Ovary (tissue), 7 donors: ENCODE measurements at regions not wholly inside any gene's neighbourhood (a gene's known extent, or its start where the extent isn't known, plus 50 kb on each side); places are given as distances from the start of the nearest gene placed in this dataset.
"Not testable (repeated sequence)": the region's sequence is repeated elsewhere in the genome, so short reads cannot be mapped to it uniquely, and the experiment has no call there.

Experiments
- DNase-seq, 5 donors: peaks; one replicate each; pipeline ENCODE4 v3.0.0-alpha.2; 2019 to 2020
- H3K27ac ChIP-seq, 2 donors: fragments of 200-600 bp; one replicate each; pipeline versions ENCODE4 v1.5.1 to v1.8.0; 2019 to 2022
- H3K27me3 ChIP-seq: fragments of 200-600 bp; one replicate; pipeline ENCODE4 v1.8.0; 2022
- H3K36me3 ChIP-seq: fragments of 200-600 bp; sonication (generic); one replicate; pipeline ENCODE4 v1.5.1; 2019
- H3K4me1 ChIP-seq: one replicate; pipeline ENCODE4 v1.8.1; 2013; ENCODE audit warnings: mild to moderate bottlenecking, moderate library complexity; ENCODE audit not compliant: insufficient read depth
- H3K4me3 ChIP-seq: fragments of 200-600 bp; sonication (generic); one replicate; pipeline ENCODE4 v1.5.1; 2017
- H3K9me3 ChIP-seq, 2 donors: fragments of 200-600 bp in 1 of 2; sonication (generic) in 1 of 2; one replicate each; pipeline versions ENCODE4 v1.5.1 to v1.8.1; 2013 to 2019; ENCODE audit warnings: mild to moderate bottlenecking in 1 of 2, moderate library complexity in 1 of 2
- CTCF ChIP-seq, 3 donors: fragments of 450-650 bp in 2 of 3; fragments of 200-600 bp in 1 of 3; IDR thresholded peaks; one replicate each; pipeline versions ENCODE4 v1.5.1 to v1.8.0; 2016 to 2022; ENCODE audit warnings: antibody characterized with exemption in 3 of 3, mild to moderate bottlenecking in 1 of 3
- EP300 ChIP-seq: sonication (generic); formaldehyde crosslinking; IDR thresholded peaks from one replicate; pipeline ENCODE4 v1.6.1; 2017; ENCODE audit warnings: antibody characterized with exemption
- POLR2A ChIP-seq: fragments of 450-650 bp; IDR thresholded peaks from one replicate; pipeline ENCODE4 v1.6.1; 2017; ENCODE audit warnings: antibody characterized with exemption, mild to moderate bottlenecking, moderate library complexity
- WGBS, 3 donors: extraction: QIAGEN DNeasy Blood & Tissue Kit in 1 of 3; methylation state at CpG; one replicate each; pipeline versions ENCODE4 v1.1.5 to v1.1.7; 2013 to 2017; 5-methylcytosine and 5-hydroxymethylcytosine counted together
- intact Hi-C, 4 donors: fragments of 100-400 bp; cut with DNase I; formaldehyde crosslinking; loops; one replicate each; pipeline versions ENCODE4 v1.11.0 to v1.15.1; 2022 to 2023
- donor health status: DM: no; HTN: no; CAD: no; lungs with moderate emphysema.
- donor health status: DM: no; HTN: no; CAD: no.
- donor health status: Bipolar disorder and iron deficiency.
- donor health status: DM: no; HTN: no; CAD: no.
- donor health status: DM: yes; HTN: yes; CAD: no.

- no peak overlapping the region for H3K4me3 ChIP-seq
- H3K9me3 ChIP-seq: no peaks in the 10 kb centered on the region
- intact Hi-C loops: no loop called here
- H3K36me3 ChIP-seq: no peaks in the 10 kb centered on the region
- no peak for DNase-seq
- no peak for TF ChIP-seq EP300
- no peak for TF ChIP-seq POLR2A
- no peak for TF ChIP-seq CTCF (IDR thresholded peaks at IDR 0.05)
- H3K4me1 ChIP-seq: no peaks in the 10 kb centered on the region
- 77 to 78% (median 77%) methylated on average over 1 of the region's 1 CpG for WGBS, 3 donors
- H3K27me3 ChIP-seq: no peaks in the 10 kb centered on the region
- no peak overlapping the region for H3K27ac ChIP-seq
These were observed 458.3 kb upstream of the BRINP3 start for GRCh38 chr1:190935925-190936324.

- no peaks in the 10 kb centered on the region for H3K36me3 ChIP-seq
- WGBS, 3 donors: 80 to 91% (median 90%) methylated on average over 1 of the region's 1 CpG
- no peaks in the 10 kb centered on the region for H3K9me3 ChIP-seq
- TF ChIP-seq POLR2A (no peak), EP300 (no peak), CTCF (IDR thresholded peaks at IDR 0.05) (no peak)
- intact Hi-C loops: no loop called here
- H3K4me3 ChIP-seq: no peak overlapping the region
- DNase-seq: no peak
- H3K27me3 ChIP-seq: no peaks in the 10 kb centered on the region
- H3K27ac ChIP-seq: no peak overlapping the region
- no peaks in the 10 kb centered on the region for H3K4me1 ChIP-seq
These were observed 458.7 kb upstream of the BRINP3 start for GRCh38 chr1:190936337-190936736.

GRCh38 chr1:190940951-190941350 lies 463.3 kb upstream of the BRINP3 start:
- 86 to 92% (median 89%) methylated on average over 2 of the region's 2 CpGs for WGBS, 3 donors
- H3K27me3 ChIP-seq: no peaks in the 10 kb centered on the region
- TF ChIP-seq CTCF (IDR thresholded peaks at IDR 0.05) (no peak), POLR2A (no peak), EP300 (no peak)
- H3K36me3 ChIP-seq: no peaks in the 10 kb centered on the region
- no peak overlapping the region for H3K27ac ChIP-seq
- intact Hi-C loops: no loop called here
- no peak overlapping the region for H3K4me3 ChIP-seq
- H3K4me1 ChIP-seq: no peaks in the 10 kb centered on the region
- no peak for DNase-seq
- no peaks in the 10 kb centered on the region for H3K9me3 ChIP-seq

GRCh38 chr1:190942475-190942874 lies 464.8 kb upstream of the BRINP3 start:
- WGBS, 3 donors: 81 to 90% (median 83%) methylated on average over 3 of the region's 3 CpGs
- no peak overlapping the region for H3K27ac ChIP-seq
- H3K27me3 ChIP-seq: no peaks in the 10 kb centered on the region
- H3K9me3 ChIP-seq: no peaks in the 10 kb centered on the region
- H3K4me3 ChIP-seq: no peak overlapping the region
- no peak for DNase-seq
- intact Hi-C loops: no loop called here
- H3K36me3 ChIP-seq: no peaks in the 10 kb centered on the region
- H3K4me1 ChIP-seq: no peaks in the 10 kb centered on the region
- TF ChIP-seq EP300 (no peak), CTCF (IDR thresholded peaks at IDR 0.05) (no peak), POLR2A (no peak)

- H3K4me1 ChIP-seq, H3K9me3 ChIP-seq, H3K4me3 ChIP-seq, H3K36me3 ChIP-seq, intact Hi-C loops, H3K27me3 ChIP-seq, DNase-seq, H3K27ac ChIP-seq: not testable (repeated sequence)
- 92 to 96% (median 95%) methylated on average over 5 of the region's 5 CpGs for WGBS, 3 donors
These were observed 466.1 kb upstream of the BRINP3 start for GRCh38 chr1:190943722-190944121.
